ENCODE measurements at regions not wholly inside any gene's neighbourhood (a gene's known extent, or its start where the extent isn't known, plus 50 kb on each side); places are given as distances from the start of the nearest gene placed in this dataset.

- no peak overlapping the region for H3K4me3 ChIP-seq (ENCODE audit: control extremely low read depth in 1 of 5, extremely low read depth in 1 of 5, insufficient read depth in 1 of 5, low read depth in 2 of 5, low read length in 4 of 5)
- 92% methylated on average over 3 of the region's 3 CpGs for WGBS (ENCODE audit: insufficient coverage)
- no peak overlapping the region for H3K27ac Mint-ChIP-seq
- DNase-seq, result no peak
- H3K79me2 ChIP-seq (ENCODE audit: control insufficient read depth, insufficient read depth, low read length), result no peaks in the 10 kb centered on the region
- no peak overlapping the region for H3K9ac ChIP-seq (ENCODE audit: low read length)
- ChIA-PET POLR2A (no interaction called here), CTCF (no interaction called here)
- intact Hi-C loops (cut with micrococcal nuclease), result no loop called here
- no peaks in the 10 kb centered on the region for H3K27me3 ChIP-seq (replicated peaks in 1 of 4; ENCODE audit: control extremely low read depth in 1 of 4, control insufficient read depth in 3 of 4, insufficient read depth in 4 of 4, low read length in 3 of 4)
- H3K9me3 ChIP-seq (ENCODE audit: control extremely low read depth in 1 of 3, control insufficient read depth in 2 of 3, insufficient read depth in 1 of 3, low read length in 2 of 3), result peaks cover 0 to 2% (median 0%) of the 10 kb centered on the region in 3 donors
- no peak for ATAC-seq (ENCODE audit: low read depth)
- no peaks in the 10 kb centered on the region for H4K20me1 ChIP-seq (ENCODE audit: control insufficient read depth, insufficient read depth, low read length, poor library complexity, severe bottlenecking)
- no peaks in the 10 kb centered on the region for H3K27me3 Mint-ChIP-seq
- H2AFZ ChIP-seq (ENCODE audit: insufficient read depth, low read depth, low read length, poor library complexity, severe bottlenecking), result no peak overlapping the region
- no peaks in the 10 kb centered on the region for H3K4me1 ChIP-seq (ENCODE audit: control insufficient read depth in 2 of 2, insufficient read depth in 2 of 2, low read length in 2 of 2)
- no peaks in the 10 kb centered on the region for H3K9me3 Mint-ChIP-seq (ENCODE audit: insufficient read depth)
- no peak overlapping the region for H3K4me3 Mint-ChIP-seq
- no peak overlapping the region for H3K4me2 ChIP-seq (replicated peaks; ENCODE audit: low read depth, low read length, poor library complexity, severe bottlenecking)
- H3K4me1 Mint-ChIP-seq, result no peaks in the 10 kb centered on the region
- TF ChIP-seq, protein P1, sequence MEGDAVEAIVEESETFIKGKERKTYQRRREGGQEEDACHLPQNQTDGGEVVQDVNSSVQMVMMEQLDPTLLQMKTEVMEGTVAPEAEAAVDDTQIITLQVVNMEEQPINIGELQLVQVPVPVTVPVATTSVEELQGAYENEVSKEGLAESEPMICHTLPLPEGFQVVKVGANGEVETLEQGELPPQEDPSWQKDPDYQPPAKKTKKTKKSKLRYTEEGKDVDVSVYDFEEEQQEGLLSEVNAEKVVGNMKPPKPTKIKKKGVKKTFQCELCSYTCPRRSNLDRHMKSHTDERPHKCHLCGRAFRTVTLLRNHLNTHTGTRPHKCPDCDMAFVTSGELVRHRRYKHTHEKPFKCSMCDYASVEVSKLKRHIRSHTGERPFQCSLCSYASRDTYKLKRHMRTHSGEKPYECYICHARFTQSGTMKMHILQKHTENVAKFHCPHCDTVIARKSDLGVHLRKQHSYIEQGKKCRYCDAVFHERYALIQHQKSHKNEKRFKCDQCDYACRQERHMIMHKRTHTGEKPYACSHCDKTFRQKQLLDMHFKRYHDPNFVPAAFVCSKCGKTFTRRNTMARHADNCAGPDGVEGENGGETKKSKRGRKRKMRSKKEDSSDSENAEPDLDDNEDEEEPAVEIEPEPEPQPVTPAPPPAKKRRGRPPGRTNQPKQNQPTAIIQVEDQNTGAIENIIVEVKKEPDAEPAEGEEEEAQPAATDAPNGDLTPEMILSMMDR (IDR thresholded peaks at IDR 0.05), result no peak
- no peak for TF ChIP-seq EZH2 (IDR thresholded peaks at IDR 0.05; ENCODE audit: borderline replicate concordance, insufficient read depth, low read depth, low read length, poor library complexity, severe bottlenecking)
- no peak overlapping the region for H3K27ac ChIP-seq (ENCODE audit: low read length in 2 of 2)
- H3K36me3 ChIP-seq (replicated peaks in 1 of 2; ENCODE audit: control extremely low read depth in 1 of 2, control insufficient read depth in 1 of 2, extremely low read depth in 1 of 2, insufficient read depth in 2 of 2, low read length in 1 of 2), result no peaks in the 10 kb centered on the region
Observed at GRCh38 chr1:177569476-177569875, 398.7 kb downstream of the BRINP2 start.

DNA sequence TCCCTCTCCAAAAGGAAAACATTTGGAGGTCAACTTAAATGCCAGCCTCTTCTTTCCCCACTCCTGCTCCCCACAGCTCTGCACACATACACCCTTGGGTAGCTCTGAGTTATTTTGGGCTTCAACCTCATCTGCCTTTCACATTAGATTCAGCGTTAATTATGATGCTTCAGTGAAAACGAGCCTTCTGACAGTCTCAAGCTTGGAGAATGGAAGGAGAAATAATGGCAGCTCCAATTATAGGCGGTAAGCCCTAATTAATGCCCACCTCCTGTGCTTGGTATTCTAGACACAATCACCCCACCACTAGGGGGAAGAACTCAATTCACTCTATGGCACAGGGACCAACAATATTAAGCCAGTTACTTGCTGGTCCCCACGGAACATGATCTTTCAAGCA, 397.9 kb downstream of the BRINP2 start:
- intact Hi-C loops (cut with micrococcal nuclease), result no loop called here
- WGBS (ENCODE audit: insufficient coverage), result 71% methylated on average over 1 of the region's 4 CpGs
- Mint-ChIP-seq H3K27ac (no peak overlapping the region), H3K4me1 (no peaks in the 10 kb centered on the region), H3K4me3 (no peak overlapping the region), H3K27me3 (no peaks in the 10 kb centered on the region), H3K9me3 (ENCODE audit: insufficient read depth) (no peaks in the 10 kb centered on the region)
- H3K27ac ChIP-seq (ENCODE audit: low read length in 2 of 2), result no peak overlapping the region
- no peak overlapping the region for H3K9ac ChIP-seq (ENCODE audit: low read length)
- CTCF ChIA-PET, result no interaction called here
- ATAC-seq (ENCODE audit: low read depth) (no peak), DNase-seq (no peak)
- TF ChIP-seq EZH2 (IDR thresholded peaks at IDR 0.05; ENCODE audit: borderline replicate concordance, insufficient read depth, low read depth, low read length, poor library complexity, severe bottlenecking), result no peak
- TF ChIP-seq, protein P1 (IDR thresholded peaks at IDR 0.05), result no peak
- H4K20me1 ChIP-seq (ENCODE audit: control insufficient read depth, insufficient read depth, low read length, poor library complexity, severe bottlenecking), result no peaks in the 10 kb centered on the region
- H2AFZ ChIP-seq (ENCODE audit: insufficient read depth, low read depth, low read length, poor library complexity, severe bottlenecking), result no peak overlapping the region
- peaks cover 0 to under 1% (median 0%) of the 10 kb centered on the region in 3 donors for H3K9me3 ChIP-seq (ENCODE audit: control extremely low read depth in 1 of 3, control insufficient read depth in 2 of 3, insufficient read depth in 1 of 3, low read length in 2 of 3)
- H3K4me3 ChIP-seq (ENCODE audit: control extremely low read depth in 1 of 5, extremely low read depth in 1 of 5, insufficient read depth in 1 of 5, low read depth in 2 of 5, low read length in 4 of 5), result no peak overlapping the region
- no peaks in the 10 kb centered on the region for H3K27me3 ChIP-seq (replicated peaks in 1 of 4; ENCODE audit: control extremely low read depth in 1 of 4, control insufficient read depth in 3 of 4, insufficient read depth in 4 of 4, low read length in 3 of 4)
- no peaks in the 10 kb centered on the region for H3K79me2 ChIP-seq (ENCODE audit: control insufficient read depth, insufficient read depth, low read length)
- no peaks in the 10 kb centered on the region for H3K4me1 ChIP-seq (ENCODE audit: control insufficient read depth in 2 of 2, insufficient read depth in 2 of 2, low read length in 2 of 2)
- no peak overlapping the region for H3K4me2 ChIP-seq (replicated peaks; ENCODE audit: low read depth, low read length, poor library complexity, severe bottlenecking)
- no peaks in the 10 kb centered on the region for H3K36me3 ChIP-seq (replicated peaks in 1 of 2; ENCODE audit: control extremely low read depth in 1 of 2, control insufficient read depth in 1 of 2, extremely low read depth in 1 of 2, insufficient read depth in 2 of 2, low read length in 1 of 2)
- POLR2A ChIA-PET, result no interaction called here

All from B cell (primary cell).